CD4-positive, alpha-beta T cell treated with Interleukin-6 at 100 ng/mL for 8 hours (primary cell): ENCODE measurements at regions not wholly inside any gene's neighbourhood (a gene's known extent, or its start where the extent isn't known, plus 50 kb on each side); places are given as distances from the start of the nearest gene placed in this dataset.
"Not testable (repeated sequence)": the region's sequence is repeated elsewhere in the genome, so short reads cannot be mapped to it uniquely, and the experiment has no call there.

Experiments used
- DNase-seq: peaks from one replicate; pipeline ENCODE4 v3.0.0-alpha.2; 2020; ENCODE audit warnings: mixed read lengths, low spot score

- no peak for DNase-seq
Measured at GRCh38 chr15:95609096-95609495, 721.4 kb upstream of the NR2F2 start.

GRCh38 chr15:95610945-95611344, 719.6 kb upstream of the NR2F2 start:
- DNase-seq: no peak

GRCh38 chr15:95615436-95615835, 715.1 kb upstream of the NR2F2 start:
- DNase-seq: no peak

- DNase-seq: no peak
Measured at GRCh38 chr15:95616306-95616705, 714.2 kb upstream of the NR2F2 start.

- no peak for DNase-seq
Measured at GRCh38 chr15:95620934-95621579, 709.4 kb upstream of the NR2F2 start.

- DNase-seq: no peak
Measured at GRCh38 chr15:95622843-95623242, 707.7 kb upstream of the NR2F2 start.

- no peak for DNase-seq
Measured at GRCh38 chr15:95624100-95624499, 706.4 kb upstream of the NR2F2 start.

- DNase-seq: no peak
Measured at GRCh38 chr15:95624616-95625361, 705.7 kb upstream of the NR2F2 start.

GRCh38 chr15:95626501-95627361, 703.8 kb upstream of the NR2F2 start:
- no peak for DNase-seq

GRCh38 chr15:95629503-95630168, 700.9 kb upstream of the NR2F2 start:
- no peak for DNase-seq

- no peak for DNase-seq
Measured at GRCh38 chr15:95630683-95631082, 699.8 kb upstream of the NR2F2 start.

- DNase-seq: no peak
Measured at GRCh38 chr15:95635666-95636065, 694.8 kb upstream of the NR2F2 start.

- DNase-seq: no peak
Measured at GRCh38 chr15:95636107-95636506, 694.4 kb upstream of the NR2F2 start.

- not testable (repeated sequence) for DNase-seq
Measured at GRCh38 chr15:95637234-95637633, 693.3 kb upstream of the NR2F2 start.

GRCh38 chr15:95639208-95639607, 691.3 kb upstream of the NR2F2 start:
- DNase-seq: no peak

- no peak for DNase-seq
Measured at GRCh38 chr15:95644100-95644875, 686.2 kb upstream of the NR2F2 start.

- no peak for DNase-seq
Measured at GRCh38 chr15:95645791-95646338, 684.6 kb upstream of the NR2F2 start.

GRCh38 chr15:95646484-95647273, 683.8 kb upstream of the NR2F2 start:
- DNase-seq: no peak

GRCh38 chr15:95647531-95648277, 682.8 kb upstream of the NR2F2 start:
- no peak for DNase-seq
